HG02642 (cell line): ENCODE measurements at regions not wholly inside any gene's neighbourhood (a gene's known extent, or its start where the extent isn't known, plus 50 kb on each side); places are given as distances from the start of the nearest gene placed in this dataset.
"Not testable (repeated sequence)": the region's sequence is repeated elsewhere in the genome, so short reads cannot be mapped to it uniquely, and the experiment has no call there.

Experiments
- ATAC-seq: cut with Tn5 transposase; IDR thresholded peaks from one replicate; pipeline ENCODE4 v1.9.1; 2021; ENCODE audit warnings: mild to moderate bottlenecking; ENCODE audit not compliant: unreplicated experiment, poor library complexity

GRCh38 chr4:154977228-154977627 is 196.2 kb downstream of the RBM46 start:
- no peak for ATAC-seq

GRCh38 chr4:154982187-154983047 is 201.3 kb downstream of the RBM46 start:
- peak; percentile 79 for ATAC-seq

GRCh38 chr4:154983714-154984113 is 202.6 kb downstream of the RBM46 start:
- ATAC-seq, result no peak

- peak; percentile 90 for ATAC-seq
These were observed 203.1 kb downstream of the RBM46 start for GRCh38 chr4:154984148-154984547.

GRCh38 chr4:154984616-154985015 is 203.5 kb downstream of the RBM46 start:
- ATAC-seq, result no peak

GRCh38 chr4:154985673-154986072 is 204.6 kb downstream of the RBM46 start:
- no peak for ATAC-seq

- ATAC-seq, result no peak
These were observed 207.4 kb downstream of the RBM46 start for GRCh38 chr4:154988511-154988910.

GRCh38 chr4:154989511-154989910 is 208.4 kb downstream of the RBM46 start:
- ATAC-seq, result no peak

GRCh38 chr4:154997866-154998265 is 210.6 kb upstream of the NPY2R start:
- not testable (repeated sequence) for ATAC-seq

GRCh38 chr4:154998284-154998683 is 210.2 kb upstream of the NPY2R start:
- no peak for ATAC-seq

- no peak for ATAC-seq
These were observed 209.7 kb upstream of the NPY2R start for GRCh38 chr4:154998773-154999172.

GRCh38 chr4:154999950-155000578 is 208.4 kb upstream of the NPY2R start:
- no peak for ATAC-seq

- ATAC-seq, result no peak
These were observed 207.2 kb upstream of the NPY2R start for GRCh38 chr4:155001251-155001650.

GRCh38 chr4:155005395-155006090 is 202.9 kb upstream of the NPY2R start:
- no peak for ATAC-seq

- no peak for ATAC-seq
These were observed 200.7 kb upstream of the NPY2R start for GRCh38 chr4:155007660-155008176.

GRCh38 chr4:155008389-155008788 is 200.0 kb upstream of the NPY2R start:
- no peak for ATAC-seq

- ATAC-seq, result no peak
These were observed 199.1 kb upstream of the NPY2R start for GRCh38 chr4:155009288-155009687.

GRCh38 chr4:155010376-155010775 is 198.1 kb upstream of the NPY2R start:
- ATAC-seq, result no peak

GRCh38 chr4:155011163-155011780 is 197.2 kb upstream of the NPY2R start:
- ATAC-seq, result no peak

- ATAC-seq, result no peak
These were observed 196.0 kb upstream of the NPY2R start for GRCh38 chr4:155012469-155012868.
